H7 (cell line): ENCODE measurements at regions not wholly inside any gene's neighbourhood (a gene's known extent, or its start where the extent isn't known, plus 50 kb on each side); places are given as distances from the start of the nearest gene placed in this dataset.

ENCODE experiments used
- DNase-seq: peaks from one replicate; pipeline ENCODE4 v3.0.0; 2012
- H3K27me3 ChIP-seq: 2 replicates; pipeline ENCODE4 v1.6.0; 2011; ENCODE audit warnings: mild to moderate bottlenecking, low read length; ENCODE audit not compliant: control insufficient read depth, insufficient read depth
- H3K36me3 ChIP-seq: replicated peaks from 2 replicates; pipeline ENCODE4 v1.5.1; 2011; ENCODE audit warnings: low read length; ENCODE audit not compliant: control insufficient read depth, insufficient read depth
- H3K4me3 ChIP-seq: 2 replicates; pipeline ENCODE4 v1.5.1; 2011; ENCODE audit warnings: low read depth, mild to moderate bottlenecking, control low read depth, low read length, moderate library complexity; ENCODE audit not compliant: insufficient read depth

DNA sequence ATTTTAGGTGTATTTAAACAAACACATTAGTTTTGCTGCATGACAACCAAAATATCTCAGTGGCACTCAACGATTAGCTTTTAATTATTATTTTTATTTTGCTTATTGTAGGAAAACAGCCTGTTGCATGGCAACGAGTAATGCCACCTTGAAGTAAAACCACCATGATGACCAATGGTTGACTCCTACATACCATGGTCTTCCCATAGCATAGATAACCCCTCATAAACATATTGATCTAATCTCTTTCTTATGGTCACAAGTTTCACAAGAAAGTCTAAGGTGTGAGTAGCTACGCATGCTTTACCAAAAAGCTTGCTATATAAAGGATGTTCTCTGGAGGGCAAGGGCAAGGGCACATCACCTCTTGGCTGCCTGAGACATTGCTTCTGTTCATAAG lies 61.5 kb upstream of the PTBP2 start:
- H3K27me3 ChIP-seq: no peaks in the 10 kb centered on the region
- H3K36me3 ChIP-seq: no peaks in the 10 kb centered on the region
- no peak for DNase-seq
- no peak overlapping the region for H3K4me3 ChIP-seq

DNA sequence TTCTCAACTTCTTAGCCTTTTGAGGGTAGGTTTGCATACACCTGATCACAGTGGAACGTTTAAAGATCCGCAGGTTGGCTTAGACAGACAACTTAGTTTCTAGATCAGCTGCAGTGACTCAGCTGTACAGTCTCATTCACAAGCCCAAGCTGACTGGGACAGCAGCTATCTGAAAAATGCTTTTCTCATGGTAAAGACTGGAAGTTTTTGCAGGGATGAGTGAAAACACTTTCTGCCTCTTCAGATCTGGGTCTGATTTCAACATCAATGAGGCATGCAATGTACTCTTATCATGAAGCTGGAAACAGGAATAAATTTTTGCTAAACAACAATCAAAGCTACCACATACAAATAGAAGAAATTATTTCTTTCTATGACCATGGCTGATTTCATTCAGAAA lies 61.1 kb upstream of the PTBP2 start:
- no peaks in the 10 kb centered on the region for H3K36me3 ChIP-seq
- no peak for DNase-seq
- H3K27me3 ChIP-seq: no peaks in the 10 kb centered on the region
- no peak overlapping the region for H3K4me3 ChIP-seq
